ENCODE measurements at regions not wholly inside any gene's neighbourhood (a gene's known extent, or its start where the extent isn't known, plus 50 kb on each side); places are given as distances from the start of the nearest gene placed in this dataset.
"Not testable (repeated sequence)": the region's sequence is repeated elsewhere in the genome, so short reads cannot be mapped to it uniquely, and the experiment has no call there.

DNA sequence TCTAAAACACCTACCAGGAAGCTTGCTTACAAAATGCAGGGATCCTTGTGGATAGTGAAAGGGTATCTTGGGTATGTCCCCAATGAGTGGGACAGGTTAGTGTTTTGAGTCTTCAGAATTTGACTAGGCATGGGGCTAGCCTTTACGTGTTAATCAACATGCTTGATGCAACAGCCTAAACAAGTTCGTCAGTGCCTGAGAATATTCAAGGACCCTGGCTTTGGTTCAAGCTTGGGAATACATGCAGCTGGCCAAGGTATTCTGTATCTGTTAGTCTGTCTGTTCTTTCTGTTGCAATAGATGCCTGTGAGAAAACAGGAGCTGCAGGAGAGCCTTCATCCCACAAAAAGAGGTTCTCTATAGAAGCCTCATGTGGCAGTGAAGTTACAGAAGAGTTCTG is 149.5 kb downstream of the CCNG2 start:
- no peak for DNase-seq (ENCODE audit: low read depth)

DNA sequence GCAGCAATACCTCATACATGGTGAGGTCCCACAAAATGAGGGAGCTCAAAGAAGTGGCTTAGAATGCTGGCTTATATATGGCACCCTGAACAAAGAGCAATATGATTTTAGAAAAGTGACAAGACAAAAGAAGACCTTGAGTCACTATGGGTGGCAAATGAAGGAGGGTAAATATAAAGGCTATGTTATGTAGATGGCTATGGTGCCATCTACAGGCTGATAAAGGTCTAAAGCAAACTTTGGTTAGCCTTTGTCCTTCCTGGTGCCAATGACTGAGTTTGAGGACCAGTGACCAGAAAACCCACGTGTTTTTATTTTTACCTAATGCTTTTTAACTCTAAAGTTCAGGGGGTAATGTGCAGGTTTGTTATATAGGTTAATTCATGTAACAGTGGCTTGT is 151.8 kb downstream of the CCNG2 start:
- no peak for DNase-seq (ENCODE audit: low read depth)

DNA sequence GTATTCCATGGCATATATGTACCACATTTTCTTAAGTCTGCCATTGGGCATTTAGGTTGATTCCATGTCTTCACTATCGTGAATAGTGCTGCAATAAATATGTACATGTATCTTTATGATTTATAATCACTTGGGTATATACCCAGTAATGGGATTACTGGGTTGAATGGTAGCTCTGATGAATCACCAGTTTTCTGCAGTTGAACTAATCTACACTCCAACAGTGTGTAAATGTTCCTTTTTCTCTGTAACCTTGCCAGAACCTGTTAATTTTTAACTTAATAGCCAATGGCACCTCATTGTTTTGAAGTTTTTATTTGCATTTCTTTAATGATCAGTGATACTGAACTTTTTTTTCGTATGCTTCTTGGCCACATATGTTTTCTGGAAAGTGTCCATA is 152.5 kb downstream of the CCNG2 start:
- DNase-seq (ENCODE audit: low read depth): no peak

DNA sequence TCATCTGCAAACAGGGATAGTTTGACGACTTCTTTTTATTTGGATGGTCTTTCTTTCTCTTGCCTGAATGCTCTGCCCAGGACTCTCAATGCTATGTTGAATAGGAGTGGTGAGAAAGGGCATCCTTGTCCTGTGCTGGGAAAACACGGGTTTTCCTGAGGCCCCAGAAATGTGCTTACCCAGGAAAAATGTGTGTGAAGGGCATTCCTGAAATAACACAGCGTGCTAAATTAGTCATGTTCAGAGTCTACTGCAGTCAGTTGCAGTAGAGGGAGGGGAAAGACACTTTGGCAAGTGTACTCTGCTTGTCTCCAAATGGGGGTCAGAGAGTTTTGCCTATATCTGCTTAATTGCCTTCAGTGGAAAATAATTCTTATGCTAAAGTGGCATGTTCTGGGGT is 153.9 kb downstream of the CCNG2 start:
- no peak for DNase-seq (ENCODE audit: low read depth)

DNA sequence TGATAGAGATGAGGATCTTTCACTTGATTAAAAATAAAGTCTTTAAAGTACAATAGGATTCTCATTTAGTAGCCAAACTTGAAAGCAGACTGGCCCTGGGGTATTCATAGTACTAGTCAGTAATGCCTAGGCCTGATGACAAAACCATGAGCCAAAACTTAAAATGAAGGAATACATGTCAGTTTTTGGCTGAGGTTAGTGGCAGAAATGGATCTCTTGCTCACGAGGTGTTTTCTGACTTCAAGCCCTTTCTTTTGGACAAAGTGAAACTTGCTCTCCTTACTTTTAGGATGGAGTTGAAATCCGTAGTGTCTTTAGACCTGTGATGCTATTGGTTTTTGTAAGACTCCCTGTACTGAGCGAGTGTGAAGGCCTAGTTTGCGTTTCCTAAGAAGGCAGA is 157.7 kb downstream of the CCNG2 start:
- no peak for DNase-seq (ENCODE audit: low read depth)

DNA sequence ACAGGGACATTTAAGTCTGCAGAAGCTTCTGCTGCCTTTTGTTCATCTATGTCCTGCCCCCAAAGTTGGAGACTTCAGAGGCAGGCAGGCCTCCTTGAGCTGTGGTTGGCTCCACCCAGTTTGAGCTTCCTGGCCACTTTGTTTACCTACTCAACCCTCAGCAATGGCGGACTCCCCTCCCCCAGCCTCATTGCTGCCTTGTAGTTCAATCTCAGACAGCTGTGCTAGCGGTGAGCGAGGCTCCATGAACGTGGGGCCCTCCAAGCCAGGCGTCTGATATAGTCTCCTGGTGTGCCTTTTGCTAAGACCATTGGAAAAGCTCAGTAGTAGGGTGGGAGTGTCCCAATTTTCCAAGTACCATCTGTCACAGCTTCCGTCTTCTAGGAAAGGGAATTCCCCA is 170.1 kb downstream of the CCNG2 start:
- no peak for DNase-seq (ENCODE audit: low read depth)

DNA sequence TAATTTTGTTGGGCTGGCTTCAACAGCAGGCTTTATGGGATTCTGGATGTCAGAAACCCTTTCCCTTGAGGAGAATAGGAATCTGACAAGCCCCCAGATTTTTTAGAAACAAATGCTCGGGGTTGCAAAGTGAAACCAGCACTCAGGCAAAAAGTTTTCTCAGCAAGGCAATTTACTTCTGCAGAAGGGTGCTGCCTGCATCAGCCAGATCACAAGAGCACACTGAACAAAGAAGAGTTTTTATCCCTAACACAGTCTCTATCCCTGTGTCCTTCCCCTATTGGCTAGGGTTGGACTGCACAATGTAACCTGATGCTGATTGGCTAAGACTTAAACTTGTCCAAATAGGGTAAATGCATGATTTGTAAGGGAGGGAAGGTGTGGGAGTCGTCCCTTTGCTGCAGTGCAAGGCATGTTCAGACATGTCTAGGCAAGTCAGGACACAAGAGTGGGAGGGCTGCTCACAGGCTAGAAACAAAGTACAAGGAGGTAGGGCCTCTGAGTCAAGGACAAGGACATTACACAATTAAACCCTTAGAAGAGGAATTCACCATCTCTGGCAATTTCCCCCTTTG is 175.8 kb downstream of the CCNG2 start:
- no peak for DNase-seq (ENCODE audit: low read depth)

DNA sequence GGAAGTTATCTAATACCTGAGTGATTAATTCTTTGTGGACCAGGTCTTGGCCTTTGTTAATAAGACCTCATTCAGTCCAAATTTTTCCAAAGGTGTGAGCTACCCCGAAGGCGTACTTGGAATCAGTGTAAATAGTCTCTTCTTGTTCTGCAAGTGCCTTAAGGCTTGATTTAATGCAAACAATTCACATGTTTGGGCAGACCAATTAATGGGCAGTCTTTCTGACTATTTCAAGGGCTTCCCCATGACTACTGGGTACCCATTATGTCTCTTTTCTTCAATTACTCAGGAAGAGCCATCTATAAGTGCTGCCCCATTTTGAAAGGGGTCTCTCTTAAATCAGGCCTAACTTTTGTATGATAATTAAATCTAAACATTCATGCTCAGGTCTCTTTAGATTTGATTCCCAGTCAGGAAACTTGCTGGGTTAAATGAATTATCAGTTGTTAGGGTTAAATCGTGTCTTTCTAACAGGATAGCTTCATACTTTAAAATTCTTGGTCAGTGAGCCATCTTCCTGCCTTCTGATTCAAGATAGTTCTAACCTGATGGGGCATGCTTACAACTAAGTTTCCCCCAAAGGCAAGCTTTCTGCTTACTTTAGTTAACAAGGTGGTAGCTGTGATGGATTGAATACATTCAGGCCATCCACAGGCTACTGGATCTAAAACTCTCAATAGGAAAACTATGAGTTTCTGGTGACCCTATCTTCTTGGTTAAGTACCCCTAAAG is 179.6 kb downstream of the CCNG2 start:
- DNase-seq (ENCODE audit: low read depth): no peak

DNA sequence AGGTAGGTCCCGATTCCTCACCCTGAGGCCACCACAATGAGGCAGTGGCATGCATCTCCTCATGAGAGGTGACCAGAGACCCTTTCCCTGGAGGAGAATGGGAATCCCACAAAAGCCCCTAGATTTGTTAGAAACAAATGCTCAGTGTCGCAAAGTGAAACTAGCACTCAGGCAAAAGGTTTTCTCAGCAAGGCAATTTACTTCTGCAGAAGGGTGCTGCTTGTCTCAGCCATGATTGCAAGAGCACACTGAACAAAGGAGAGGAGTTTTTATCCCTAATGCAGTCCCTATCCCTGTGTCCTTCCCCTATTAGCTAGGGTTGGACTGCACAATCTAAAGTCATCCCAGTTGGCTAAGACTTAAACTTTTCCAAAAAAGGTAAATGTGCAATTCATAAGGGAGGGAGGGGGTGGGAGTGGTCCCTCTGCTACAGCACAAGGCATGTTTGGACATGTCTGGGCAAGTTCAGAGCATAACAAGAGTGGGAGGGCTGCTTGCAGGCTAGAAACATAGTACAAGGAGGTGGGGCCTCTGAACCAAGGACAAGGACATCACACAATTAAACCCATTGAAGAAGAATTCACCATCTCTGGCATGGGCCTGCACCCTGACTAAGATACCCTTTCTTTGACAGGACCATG is 185.3 kb downstream of the CCNG2 start:
- no peak for DNase-seq (ENCODE audit: low read depth)

DNA sequence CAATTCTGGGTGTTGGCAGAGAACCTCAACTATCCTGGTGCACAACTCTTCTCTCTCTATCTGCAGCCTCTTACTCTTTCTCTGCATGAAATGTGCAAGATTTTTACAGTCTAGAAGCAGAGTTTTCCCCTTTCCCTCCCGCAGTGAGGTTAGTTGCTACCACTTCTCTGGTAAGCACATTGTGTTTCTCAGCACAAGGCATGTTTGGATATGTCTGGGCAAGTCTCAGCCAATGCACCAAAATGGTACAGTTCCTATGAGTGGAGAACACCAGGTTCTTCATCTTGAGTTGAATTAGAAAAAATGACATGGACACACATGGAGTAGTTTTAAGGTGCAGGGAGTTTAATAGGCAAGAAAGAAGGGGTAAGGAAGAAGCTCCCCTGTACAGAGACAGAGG is 187.0 kb downstream of the CCNG2 start:
- DNase-seq (ENCODE audit: low read depth): no peak

DNA sequence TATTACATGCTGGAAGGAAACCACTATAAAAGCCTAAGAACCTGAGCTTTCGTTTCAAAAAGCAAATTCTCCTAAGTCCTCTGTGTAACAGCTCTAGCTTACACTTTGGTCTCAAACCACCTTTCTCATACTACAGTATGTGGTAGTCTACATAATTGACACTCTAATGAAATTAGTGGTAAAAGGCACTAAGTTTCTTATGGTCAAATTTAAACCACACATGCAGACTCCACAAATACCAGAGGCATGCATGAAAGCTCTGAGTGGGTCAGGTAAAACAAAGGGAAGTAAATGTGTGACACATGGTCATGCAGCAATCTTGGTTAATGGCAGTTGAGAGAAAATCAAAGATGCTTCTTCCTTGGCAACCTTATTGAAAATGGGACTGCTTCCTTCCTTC is 187.8 kb downstream of the CCNG2 start:
- DNase-seq (ENCODE audit: low read depth): no peak

DNA sequence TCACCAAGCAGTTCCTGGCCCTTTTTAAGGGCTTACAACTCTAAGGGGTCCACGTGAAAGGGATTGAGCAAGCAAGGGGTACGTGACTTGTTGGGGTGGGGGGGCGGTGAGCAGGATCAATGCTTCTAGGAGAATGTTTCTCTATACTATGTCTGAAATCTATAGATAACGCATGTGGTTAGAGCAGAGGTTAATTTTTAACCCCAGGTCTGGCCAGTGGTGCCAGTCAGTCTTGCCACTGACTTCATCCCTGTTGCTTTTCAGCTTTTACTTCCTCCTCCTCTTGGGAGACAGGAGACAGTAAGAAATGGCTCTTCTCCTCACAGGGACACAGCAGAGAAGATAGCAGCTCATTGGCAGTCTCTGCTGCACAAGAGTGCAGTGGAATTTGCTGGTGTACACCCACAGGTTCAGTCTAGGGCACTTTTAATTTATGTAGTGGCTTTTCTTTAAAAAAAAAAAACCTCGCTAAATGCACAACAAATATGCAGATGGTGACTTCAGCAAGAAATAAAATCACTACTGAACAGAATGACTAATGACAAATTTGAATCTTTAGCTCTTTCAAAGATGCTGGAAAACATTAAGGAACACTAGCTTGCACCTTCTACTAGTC is 190.5 kb downstream of the CCNG2 start:
- DNase-seq (ENCODE audit: low read depth): no peak

DNA sequence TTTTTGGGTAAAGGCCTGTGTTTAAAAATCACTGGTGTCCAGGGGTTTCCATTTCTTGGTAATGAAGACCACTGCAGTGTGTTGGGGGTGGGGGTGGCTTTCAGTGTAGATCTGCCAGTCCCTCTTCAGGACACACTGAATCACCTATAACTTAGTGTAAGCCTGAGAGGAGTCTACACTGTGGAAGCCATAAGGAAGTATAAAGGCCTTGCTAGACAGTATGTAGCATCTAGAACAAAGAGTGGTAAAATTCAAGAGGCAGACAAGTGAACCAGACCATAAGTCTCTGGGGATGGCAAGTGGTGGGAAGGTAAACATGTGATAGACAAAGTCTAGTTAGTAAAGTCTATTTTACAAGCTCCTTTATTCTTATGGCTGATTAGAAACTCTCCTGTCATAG is 191.8 kb downstream of the CCNG2 start:
- DNase-seq (ENCODE audit: low read depth): no peak

DNA sequence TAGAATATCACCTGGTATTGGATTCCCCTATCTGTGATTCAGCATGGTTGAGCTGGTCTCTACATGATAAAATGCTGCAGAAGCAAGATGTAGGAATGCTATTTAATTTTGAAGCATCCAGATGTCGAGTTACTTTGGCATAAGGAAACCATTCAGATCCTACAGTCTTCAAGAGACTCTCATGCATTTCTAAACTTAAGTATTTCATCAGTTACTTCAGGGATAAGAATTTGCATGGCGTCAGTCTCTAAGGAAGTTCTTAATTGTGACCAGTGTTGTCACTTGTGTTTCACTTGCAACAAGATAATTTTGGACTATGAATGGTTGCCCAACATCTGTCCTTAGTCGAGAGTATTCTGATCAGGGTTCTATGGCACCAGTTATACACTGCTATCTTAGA is 192.4 kb downstream of the CCNG2 start:
- DNase-seq (ENCODE audit: low read depth): no peak

DNA sequence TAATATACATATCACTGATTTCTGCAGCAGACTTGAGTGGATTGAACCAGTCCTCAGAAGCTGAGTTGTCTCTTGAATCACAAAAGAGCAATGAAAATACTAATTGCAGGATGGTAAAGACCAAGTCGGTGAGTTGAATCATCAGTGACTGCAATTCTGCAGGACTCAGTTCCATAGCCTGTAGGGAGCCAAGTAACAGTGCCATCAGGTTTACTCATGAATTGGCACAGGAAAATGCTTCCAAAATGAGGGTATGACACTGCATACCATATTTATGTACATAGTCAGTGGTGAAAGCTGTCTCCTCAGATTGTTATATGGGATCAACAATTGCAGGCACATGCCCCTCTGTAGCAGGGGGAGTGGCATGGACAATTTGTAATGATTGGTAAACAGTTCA is 192.8 kb downstream of the CCNG2 start:
- DNase-seq (ENCODE audit: low read depth): no peak

DNA sequence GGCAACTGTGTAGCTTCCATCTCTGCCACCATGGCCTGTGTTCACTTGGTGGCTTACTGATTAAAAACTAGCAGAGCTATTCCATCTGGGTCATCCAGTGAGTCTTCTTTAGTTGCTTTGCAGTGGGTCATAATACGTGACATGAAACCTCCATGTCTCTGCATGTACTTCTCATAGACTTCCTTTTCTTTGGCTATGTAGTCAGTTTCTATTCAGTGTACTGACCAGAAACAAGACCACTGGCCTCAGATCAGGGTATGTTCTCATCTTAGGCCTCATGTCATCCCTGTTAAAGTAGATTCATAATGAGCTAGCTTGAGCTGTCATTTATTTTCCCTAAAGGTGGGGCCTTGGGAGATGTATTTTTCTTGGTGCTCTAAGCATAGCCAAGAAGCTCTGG is 195.2 kb downstream of the CCNG2 start:
- no peak for DNase-seq (ENCODE audit: low read depth)

DNA sequence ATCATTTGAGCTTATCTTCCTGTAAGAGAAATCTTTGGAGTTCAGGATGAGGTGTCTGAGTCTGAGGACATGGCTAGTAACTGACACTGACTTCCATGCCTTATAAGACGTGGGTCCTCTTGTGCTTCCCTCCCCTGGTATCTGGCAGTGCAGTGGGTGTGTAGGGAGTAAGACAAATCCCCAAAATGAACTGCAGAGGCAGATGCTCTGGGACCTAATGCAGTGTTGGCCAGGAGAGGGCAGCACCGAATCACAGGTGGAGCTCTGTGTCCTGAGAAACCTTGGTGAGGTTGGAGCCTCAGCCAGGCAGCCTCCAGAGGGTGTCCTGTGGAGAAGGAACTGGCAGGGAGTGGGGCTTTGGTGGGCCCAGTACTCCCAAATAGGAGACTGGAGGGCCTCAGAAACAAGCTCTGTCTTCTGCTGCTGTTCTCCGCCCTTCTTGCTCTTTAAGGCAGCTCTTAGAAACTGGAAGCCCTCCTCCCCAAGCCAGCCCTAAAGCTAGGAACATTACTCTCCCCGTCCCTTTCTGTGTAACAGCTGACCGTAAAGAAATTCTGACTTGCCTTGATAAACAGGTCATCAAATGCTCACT is 196.8 kb downstream of the CCNG2 start:
- not testable (repeated sequence) for DNase-seq (ENCODE audit: low read depth)

DNA sequence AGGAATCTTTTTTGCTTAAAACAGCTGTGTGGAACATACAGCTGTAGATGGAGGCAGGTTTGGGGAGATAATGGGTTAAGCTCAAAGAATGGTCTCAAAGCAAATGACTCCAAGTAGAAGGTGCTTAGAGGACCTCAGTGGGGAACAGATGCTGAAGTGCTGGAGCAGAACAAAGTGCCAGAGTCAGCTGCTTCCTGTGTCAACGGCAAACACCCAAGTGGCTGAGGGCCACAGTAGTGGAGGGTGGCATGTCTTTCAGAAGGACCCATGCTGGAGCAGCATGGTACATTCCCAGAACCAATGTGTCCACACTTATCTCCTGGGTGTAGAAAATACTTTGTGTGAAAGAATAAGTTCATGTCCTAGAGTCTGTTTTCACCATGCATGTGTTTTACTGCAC is 197.5 kb downstream of the CCNG2 start:
- DNase-seq (ENCODE audit: low read depth): no peak

DNA sequence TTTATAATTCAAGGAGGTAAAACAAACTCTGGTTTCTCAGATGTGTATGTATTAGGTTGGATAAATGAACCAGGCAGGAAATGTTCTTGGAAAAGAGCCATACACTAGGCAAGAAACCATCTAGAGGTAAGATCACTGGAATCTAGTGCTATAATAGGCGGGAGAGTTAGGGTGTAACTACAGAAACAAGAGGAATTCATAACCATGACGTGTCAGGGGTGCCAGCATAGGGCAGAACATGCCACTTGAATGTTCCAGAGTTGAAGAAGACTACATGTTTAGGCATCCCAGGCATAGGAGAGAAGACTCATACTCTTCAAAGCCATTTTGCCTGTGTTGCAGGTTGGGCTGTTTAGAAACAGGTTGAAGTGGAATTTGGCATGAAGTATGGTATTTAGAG is 198.7 kb downstream of the CCNG2 start:
- DNase-seq (ENCODE audit: low read depth): no peak

DNA sequence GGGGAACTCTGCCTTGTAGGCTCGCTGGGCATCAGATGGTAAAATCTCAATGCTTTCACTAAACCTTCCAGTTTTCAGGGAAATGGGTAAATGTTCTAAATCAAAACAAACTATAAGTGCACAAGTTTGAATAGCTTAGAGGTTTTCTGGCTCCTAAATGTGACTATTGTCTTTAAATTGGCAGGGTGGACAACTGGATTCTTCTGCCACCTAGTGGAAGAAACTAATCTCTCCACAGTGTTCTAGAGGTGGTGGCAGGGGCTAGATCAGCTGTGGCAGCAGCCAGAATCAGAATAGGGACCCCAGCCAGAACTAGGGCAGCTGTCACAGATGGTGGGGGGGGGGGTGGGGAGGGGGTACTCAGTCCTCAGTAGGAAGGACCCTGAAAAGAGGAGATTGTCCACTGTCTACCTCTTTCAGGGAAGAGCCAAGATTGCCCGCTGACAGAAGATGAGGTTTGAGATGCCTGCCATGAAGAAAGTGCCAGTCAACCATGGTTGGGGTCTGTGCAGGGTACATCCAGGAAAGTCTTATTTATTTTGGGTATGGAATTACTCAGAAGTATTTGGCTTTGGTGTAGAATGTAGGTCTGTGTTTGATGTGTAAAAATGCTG is 201.4 kb downstream of the CCNG2 start:
- DNase-seq (ENCODE audit: low read depth): no peak

DNA sequence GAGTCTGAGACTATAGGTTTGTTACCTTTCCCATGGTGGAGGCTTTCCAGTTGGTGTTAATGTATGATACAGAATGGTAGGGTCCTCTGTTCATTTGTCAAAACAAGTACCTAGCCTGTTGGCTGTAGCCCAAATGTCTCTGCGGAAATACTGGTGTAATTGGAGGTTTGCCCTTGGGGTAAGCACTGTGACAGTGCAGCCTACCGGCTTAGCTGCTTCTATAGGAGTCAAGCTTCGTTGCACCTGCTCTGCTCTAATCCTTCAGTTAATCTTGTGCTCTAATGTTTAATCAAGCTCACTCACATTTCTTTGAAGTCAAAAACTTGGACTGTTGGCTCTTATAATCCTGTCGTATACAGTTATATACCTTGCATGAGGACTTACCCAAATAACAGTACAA is 203.4 kb downstream of the CCNG2 start:
- DNase-seq (ENCODE audit: low read depth): no peak

DNA sequence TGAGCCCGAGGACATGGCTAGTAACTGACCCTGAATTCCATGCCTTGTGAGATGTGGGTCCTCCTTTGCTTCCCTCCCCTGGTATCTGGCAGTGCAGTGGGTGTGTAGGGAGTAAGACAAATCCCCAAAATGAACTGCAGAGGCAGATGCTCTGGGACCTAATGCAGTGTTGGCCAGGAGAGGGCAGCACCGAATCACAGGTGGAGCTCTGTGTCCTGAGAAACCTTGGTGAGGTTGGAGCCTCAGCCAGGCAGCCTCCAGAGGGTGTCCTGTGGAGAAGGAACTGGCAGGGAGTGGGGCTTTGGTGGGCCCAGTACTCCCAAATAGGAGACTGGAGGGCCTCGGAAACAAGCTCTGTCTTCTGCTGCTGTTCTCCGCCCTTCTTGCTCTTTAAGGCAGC is 209.9 kb downstream of the CCNG2 start:
- not testable (repeated sequence) for DNase-seq (ENCODE audit: low read depth)
